HG03064 (cell line): ENCODE measurements at regions not wholly inside any gene's neighbourhood (a gene's known extent, or its start where the extent isn't known, plus 50 kb on each side); places are given as distances from the start of the nearest gene placed in this dataset.
"Not testable (repeated sequence)": the region's sequence is repeated elsewhere in the genome, so short reads cannot be mapped to it uniquely, and the experiment has no call there.

ENCODE experiments used
- ATAC-seq: cut with Tn5 transposase; IDR thresholded peaks from one replicate; pipeline ENCODE4 v1.9.1; 2021; ENCODE audit warnings: low read depth; ENCODE audit not compliant: unreplicated experiment

GRCh38 chr6:144665932-144666450 lies 380.9 kb downstream of the UTRN start:
- ATAC-seq = no peak

- no peak for ATAC-seq
Measured at GRCh38 chr6:144666781-144667180, 381.6 kb downstream of the UTRN start.

DNA sequence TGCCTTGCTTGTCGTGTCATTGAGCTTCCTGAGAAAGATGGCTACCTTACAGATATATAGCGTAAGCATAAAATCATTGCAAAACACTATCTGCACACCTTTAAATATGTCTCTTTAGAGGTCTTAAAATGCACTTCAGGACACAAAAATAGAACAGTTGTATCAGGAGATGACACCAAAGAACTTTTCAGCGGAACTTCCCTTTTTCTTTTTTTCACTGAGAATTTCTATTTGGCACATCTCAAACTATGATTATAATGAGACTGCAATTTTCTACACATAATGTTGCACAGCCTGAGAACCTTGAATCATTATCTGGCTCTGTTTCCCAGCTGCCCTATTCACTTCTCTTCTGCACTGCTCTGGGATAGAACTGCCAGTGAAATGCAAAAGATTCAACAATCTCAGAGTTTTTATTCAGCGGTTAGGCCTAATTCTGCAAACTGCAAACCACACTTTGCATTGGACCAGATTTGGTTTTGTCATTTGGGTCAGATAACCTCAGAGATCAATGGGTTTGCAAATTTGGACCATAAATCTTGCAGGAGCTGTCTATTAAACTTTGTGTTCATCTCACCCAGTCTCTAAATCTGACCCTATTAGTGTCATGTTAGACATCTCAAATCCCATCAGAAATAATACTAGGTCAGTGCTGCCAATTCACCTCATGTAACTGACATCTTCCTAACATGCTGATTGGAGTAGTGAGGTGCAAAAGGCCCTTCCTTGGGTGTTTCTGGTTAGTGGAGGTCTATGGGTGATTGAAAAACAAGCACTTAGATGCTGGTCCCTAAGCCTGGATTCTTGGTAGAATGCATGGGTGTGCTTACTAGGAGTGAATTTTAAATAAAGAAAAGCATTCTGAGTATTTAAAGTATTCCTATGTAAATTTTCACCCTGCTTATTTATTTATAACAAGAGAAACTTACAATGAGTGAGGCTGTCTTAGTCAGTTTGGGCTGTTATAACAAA lies 382.7 kb downstream of the UTRN start:
- no peak for ATAC-seq

- not testable (repeated sequence) for ATAC-seq
Measured at GRCh38 chr6:144670259-144670658, 385.1 kb downstream of the UTRN start.

DNA sequence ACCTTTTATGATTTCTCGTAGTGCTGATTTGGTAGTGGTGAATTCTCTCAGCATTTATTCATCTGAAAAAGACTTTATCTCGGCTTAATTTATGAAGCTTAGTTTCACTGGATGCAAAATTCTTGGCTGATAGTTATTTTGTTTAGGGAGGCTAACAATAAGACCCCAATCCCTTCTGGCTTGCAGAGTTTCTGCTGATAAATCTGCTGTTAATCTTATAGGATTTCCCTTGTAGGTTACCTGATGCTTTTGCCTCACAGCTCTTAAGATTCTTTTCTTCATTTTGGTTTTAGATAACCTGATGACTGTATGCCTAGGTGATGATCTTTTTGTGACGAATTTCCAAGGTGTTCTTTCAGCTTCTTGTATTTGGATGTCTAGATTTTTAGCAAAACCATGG lies 388.7 kb downstream of the UTRN start:
- ATAC-seq = no peak

DNA sequence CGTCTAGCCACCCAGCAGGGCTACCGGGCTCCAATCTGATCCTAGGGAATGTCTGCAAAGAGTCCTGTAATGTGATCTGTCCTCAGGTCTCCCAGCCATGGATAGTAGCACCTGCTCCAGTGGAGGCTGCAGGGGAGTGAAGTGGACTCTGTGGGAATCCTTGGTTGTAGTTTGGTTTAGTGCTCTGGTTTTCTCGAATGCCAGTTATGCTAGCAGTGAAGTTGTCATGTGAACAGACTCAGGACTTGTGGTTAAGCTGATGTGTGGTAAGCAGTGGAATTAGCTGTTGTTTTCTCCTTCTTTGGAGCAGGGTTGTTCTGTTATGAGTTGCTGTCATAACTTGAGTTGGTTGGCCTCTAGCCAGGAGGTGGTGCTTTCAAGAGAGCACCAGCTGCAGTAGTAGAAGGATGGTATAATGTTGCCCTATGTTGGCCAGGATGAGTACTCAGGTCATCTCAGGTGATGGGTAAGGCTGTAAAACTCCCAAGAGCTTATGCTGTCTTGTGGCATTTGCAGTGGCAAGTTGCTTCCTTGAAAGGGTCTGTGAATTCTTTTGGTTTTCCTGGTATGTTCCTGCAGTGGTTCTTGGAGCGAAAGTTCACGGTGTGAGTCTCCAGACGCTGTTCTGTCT lies 390.2 kb downstream of the UTRN start:
- no peak for ATAC-seq

DNA sequence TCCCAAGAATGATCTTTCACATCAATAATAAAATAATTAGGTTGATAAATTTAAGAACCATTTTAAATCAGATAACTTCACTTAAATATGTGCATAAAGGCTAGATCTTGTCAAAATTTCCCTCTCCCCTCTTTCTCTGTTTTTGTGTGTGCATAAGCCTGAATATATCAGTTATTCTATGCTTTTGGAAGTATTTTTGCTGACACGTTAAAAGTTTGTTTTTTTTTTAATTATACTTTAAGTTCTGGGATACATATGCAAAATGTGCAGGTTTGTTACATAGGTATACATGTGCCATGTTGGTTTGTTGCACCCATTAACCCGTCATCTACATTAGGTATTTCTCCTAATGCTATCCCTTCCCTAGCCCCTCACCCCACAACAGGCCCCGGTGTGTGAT lies 391.2 kb downstream of the UTRN start:
- ATAC-seq = not testable (repeated sequence)

DNA sequence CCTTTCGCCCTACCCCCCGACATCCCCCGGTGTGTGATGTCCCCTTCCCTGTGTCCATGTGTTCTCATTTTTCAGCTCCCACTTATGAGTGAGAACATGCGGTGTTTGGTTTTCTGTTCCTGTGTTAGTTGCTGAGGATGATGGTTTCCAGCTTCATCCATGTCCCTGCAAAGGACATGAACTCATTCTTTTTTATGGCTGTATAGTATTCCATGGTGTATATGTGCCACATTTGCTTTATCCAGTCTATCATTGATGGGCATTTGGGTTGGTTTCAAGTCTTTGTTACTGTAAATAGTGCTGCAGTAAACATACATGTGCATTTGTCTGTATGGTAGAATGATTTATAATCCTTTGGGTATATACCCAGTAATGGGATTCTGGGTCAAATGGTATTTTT lies 392.1 kb downstream of the UTRN start:
- ATAC-seq = not testable (repeated sequence)

GRCh38 chr6:144678844-144679243 lies 393.7 kb downstream of the UTRN start:
- ATAC-seq = no peak

- no peak for ATAC-seq
Measured at GRCh38 chr6:144681334-144681733, 396.2 kb downstream of the UTRN start.

DNA sequence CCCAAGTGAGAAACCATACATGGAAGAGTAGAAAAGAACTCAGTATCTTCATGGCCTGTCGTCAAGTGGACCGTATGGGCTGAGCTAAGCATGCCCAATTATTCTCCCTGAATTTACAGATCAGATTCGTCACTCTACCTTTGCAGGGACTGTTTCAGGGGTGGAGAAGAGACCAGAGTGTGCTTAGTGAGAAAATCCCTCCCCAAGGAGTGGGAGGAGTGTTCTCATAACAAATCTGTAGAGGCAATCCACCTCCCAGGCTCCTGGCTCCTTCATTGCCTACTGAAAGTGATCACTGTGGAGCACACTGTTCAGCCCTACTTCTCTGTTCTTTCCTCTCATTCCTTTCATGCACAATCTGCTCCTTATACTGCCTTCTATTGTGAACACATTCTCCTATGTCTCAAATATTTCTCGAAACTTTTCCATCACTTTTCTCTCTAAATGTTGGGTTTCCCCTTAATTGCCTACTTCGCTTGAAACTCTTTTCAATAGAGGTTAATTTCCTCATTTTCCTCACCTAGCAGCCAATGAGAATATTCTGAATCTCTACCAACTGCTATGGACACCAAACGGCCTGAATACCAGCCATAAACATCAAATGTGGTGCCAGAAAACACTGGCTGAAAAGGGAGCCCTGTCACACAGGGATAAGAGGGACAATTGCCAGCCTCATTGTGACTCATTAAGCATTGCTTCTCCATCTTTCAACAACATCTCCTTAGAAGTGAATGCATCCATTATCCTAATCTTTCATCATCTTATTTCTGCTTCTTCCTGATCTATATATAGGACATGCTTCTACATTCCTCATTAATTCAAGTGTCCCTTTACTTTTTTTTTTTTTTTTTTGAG lies 398.3 kb downstream of the UTRN start:
- no peak for ATAC-seq

DNA sequence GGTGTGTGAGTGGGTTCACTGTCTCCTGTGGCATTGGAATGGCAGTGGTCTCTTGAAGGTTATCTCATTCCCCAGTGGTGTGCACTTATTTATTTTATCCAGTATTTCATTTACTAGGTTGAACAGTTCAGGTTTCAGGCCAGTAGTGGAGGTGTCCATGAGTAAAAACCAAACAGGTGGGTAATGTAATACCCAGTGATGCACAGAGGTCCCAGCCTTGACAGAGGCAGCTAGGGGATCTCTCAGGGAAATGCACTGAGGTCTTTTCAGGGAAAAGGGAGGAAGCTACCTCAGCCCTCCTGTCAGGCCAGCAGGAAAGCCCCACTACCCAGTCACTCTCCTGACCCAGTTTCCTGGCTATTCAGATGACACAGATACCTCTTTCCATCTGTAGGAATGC lies 403.6 kb downstream of the UTRN start:
- no peak for ATAC-seq

GRCh38 chr6:144689503-144690040 lies 404.4 kb downstream of the UTRN start:
- ATAC-seq = no peak

GRCh38 chr6:144690133-144690532 lies 405.0 kb downstream of the UTRN start:
- no peak for ATAC-seq

DNA sequence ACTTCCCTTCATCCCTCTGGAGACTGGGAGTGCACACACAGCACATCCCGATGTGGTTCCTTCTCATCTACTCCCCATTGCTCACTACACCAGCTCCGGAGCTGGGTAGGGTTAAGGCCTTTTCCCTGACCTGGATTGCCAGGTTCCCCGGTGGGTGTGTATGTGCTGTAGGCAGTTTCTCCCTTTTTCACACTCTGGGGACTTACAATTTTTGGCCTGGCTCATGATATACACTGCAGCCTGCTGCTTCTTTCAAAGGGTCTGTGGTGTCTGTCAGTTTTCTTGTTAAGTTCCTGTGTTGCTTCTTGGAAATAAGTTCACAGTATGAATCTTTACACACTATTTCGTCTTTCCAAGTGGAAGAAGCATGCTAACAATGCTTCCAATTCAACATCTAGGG lies 405.5 kb downstream of the UTRN start:
- ATAC-seq = no peak

GRCh38 chr6:144692050-144692449 lies 406.9 kb downstream of the UTRN start:
- not testable (repeated sequence) for ATAC-seq

DNA sequence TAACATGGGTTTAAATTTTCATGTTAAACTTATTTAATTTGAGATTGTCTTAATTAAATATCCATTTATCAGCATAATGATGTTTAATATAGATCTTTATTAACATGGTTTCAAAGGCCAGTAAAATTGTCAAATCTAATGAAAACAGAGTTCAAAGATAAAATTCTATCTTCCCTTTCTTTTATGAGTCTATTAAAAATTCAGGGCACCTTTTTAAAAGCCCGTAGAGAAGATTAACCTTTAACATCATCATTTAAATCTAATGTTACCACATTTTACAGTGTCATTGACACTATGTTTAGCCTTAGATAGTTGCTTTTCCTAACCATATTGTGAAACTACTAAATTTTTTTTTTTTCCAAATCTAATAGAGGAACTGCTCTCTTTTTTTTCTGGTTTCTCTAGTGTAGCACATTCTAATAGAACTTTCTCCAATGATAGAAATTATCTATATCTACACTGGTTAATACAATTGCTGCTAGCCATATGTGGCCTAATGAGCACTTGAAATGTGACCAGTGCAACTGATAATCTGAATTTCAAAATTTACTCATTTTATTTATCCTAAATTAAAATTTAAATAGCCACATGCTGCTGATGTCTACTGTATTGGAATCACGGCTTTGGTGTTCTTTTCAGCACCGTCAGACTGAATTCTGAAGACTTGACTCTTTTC lies 410.9 kb downstream of the UTRN start:
- ATAC-seq = no peak

DNA sequence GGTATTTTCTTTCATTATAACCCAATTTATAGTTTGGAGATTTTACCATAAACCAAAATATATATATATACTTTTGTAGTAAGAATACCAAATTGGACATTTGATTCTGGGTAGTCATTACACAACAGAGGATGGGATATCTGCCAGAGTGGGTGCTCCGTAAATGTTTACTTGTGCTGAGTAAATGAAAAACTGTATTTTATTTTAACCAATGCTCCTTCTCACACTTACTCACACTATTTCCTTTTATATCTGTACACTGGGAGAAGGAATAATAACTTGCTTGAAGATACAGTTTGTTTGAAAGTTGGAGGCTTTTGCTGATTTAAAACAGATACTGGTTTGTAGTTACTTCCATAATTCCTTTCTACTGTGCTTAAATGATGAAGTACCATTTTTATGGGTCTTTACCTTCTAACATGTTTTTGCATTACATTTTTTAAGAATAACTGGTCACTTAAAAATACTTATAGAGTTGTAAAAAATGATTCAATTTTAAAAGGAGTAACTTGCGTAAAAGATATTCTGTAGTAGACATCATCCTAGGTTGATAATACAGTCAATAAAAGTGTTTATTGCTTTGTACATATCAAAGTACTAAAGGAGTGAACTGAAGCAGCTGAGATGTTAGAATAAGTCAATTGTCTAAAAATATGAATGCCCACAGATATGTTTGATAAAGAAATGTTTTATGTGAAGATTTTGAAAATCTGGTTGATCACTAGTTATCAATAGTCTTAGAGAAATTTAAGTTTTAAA lies 411.7 kb downstream of the UTRN start:
- no peak for ATAC-seq

DNA sequence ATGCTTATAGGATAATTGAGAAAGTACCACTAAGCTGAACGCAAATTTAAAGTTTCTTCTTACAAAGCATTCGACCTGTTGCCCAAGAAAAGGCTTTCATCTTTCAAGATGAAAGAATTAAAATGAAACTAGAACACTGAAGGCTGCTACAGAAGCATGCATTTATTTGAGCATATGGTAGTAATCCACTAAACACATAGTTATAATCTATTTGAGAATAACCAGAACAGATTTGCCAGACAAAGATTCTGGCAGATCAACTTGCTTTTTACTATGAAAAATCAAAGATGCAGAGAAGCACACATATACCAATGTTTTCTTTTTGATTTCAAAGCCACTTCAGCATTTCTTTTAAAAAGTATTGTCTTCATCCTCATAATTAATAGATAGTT lies 412.2 kb downstream of the UTRN start:
- ATAC-seq = no peak
